NB4 (cell line): ENCODE measurements at regions not wholly inside any gene's neighbourhood (a gene's known extent, or its start where the extent isn't known, plus 50 kb on each side); places are given as distances from the start of the nearest gene placed in this dataset.
"Not testable (repeated sequence)": the region's sequence is repeated elsewhere in the genome, so short reads cannot be mapped to it uniquely, and the experiment has no call there.

Source experiments
- CTCF ChIP-seq: IDR thresholded peaks from one replicate; pipeline ENCODE4 v1.5.1; 2012; ENCODE audit warnings: low read depth, low read length
- MYC ChIP-seq: IDR thresholded peaks from 2 replicates; pipeline ENCODE4 v1.6.1; 2011; ENCODE audit warnings: low read depth, low read length

GRCh38 chr11:71709541-71709940, 123.5 kb upstream of the DEFB108B start:
- not testable (repeated sequence) for TF ChIP-seq CTCF, MYC
